Endodermal cell (in vitro differentiated cells): ENCODE measurements at regions not wholly inside any gene's neighbourhood (a gene's known extent, or its start where the extent isn't known, plus 50 kb on each side); places are given as distances from the start of the nearest gene placed in this dataset.

ENCODE experiments used
- DNase-seq: peaks from one replicate; pipeline ENCODE4 v3.0.0-alpha.2; 2017
- H3K27ac ChIP-seq: 2 replicates; pipeline ENCODE4 v1.5.1; 2013; ENCODE audit warnings: mild to moderate bottlenecking, low read depth, low read length, moderate library complexity
- H3K27me3 ChIP-seq: 2 replicates; pipeline ENCODE4 v1.6.1; 2013; ENCODE audit warnings: mild to moderate bottlenecking, low read length, moderate library complexity; ENCODE audit not compliant: insufficient read depth, control insufficient read depth, poor library complexity, severe bottlenecking
- H3K36me3 ChIP-seq: 2 replicates; pipeline ENCODE4 v1.7.0; 2013; ENCODE audit warnings: mild to moderate bottlenecking, low read length, moderate library complexity; ENCODE audit not compliant: control insufficient read depth, insufficient read depth
- H3K4me1 ChIP-seq: one replicate; pipeline ENCODE4 v1.7.0; 2013; ENCODE audit warnings: low read length; ENCODE audit not compliant: control insufficient read depth, insufficient read depth
- H3K4me3 ChIP-seq: 2 replicates; pipeline ENCODE4 v1.5.1; 2013; ENCODE audit warnings: mild to moderate bottlenecking, low read length, moderate library complexity
- H3K9ac ChIP-seq: 2 replicates; pipeline ENCODE4 v1.6.1; 2013; ENCODE audit warnings: mild to moderate bottlenecking, low read length, moderate library complexity; ENCODE audit not compliant: poor library complexity, severe bottlenecking; ENCODE audit errors: extremely low read depth
- H3K9me3 ChIP-seq: 2 replicates; pipeline ENCODE4 v1.6.1; 2013; ENCODE audit warnings: mild to moderate bottlenecking, low read length, moderate library complexity; ENCODE audit not compliant: control insufficient read depth
- H3K27ac Mint-ChIP-seq: 2 replicates; pipeline ENCODE4 v1.8.0; 2020; ENCODE audit warnings: mixed read lengths
- H3K27me3 Mint-ChIP-seq: 2 replicates; pipeline ENCODE4 v1.8.0; 2021; ENCODE audit warnings: mild to moderate bottlenecking, mixed read lengths; ENCODE audit not compliant: insufficient read depth
- H3K36me3 Mint-ChIP-seq: 2 replicates; pipeline ENCODE4 v1.8.0; 2020; ENCODE audit warnings: low read depth, mixed read lengths
- H3K4me1 Mint-ChIP-seq: 2 replicates; pipeline ENCODE4 v1.8.0; 2020; ENCODE audit warnings: mixed read lengths
- H3K4me3 Mint-ChIP-seq: 2 replicates; pipeline ENCODE4 v1.8.0; 2020; ENCODE audit warnings: mild to moderate bottlenecking, moderate library complexity, mixed read lengths
- H3K9me3 Mint-ChIP-seq: 2 replicates; pipeline ENCODE4 v1.8.0; 2020; ENCODE audit warnings: mild to moderate bottlenecking, mixed read lengths
- CTCF ChIP-seq: fragments of 200-600 bp; sonication (generic); conservative IDR thresholded peaks from 2 replicates; pipeline ENCODE4 v1.5.0; 2021; ENCODE audit warnings: antibody characterized with exemption, mild to moderate bottlenecking
- WGBS, 2 experiments: methylation state at CpG; one replicate each; pipeline versions ENCODE4 v1.1.5 to v1.1.7; 2013; ENCODE audit warnings: missing lambda C conversion rate in 2 of 2, mixed read lengths in 1 of 2; ENCODE audit not compliant: insufficient coverage in 1 of 2, insufficient read length in 1 of 2; 5-methylcytosine and 5-hydroxymethylcytosine counted together

- Histone ChIP-seq H3K9me3 (no peaks in the 10 kb centered on the region), H3K27ac (no peak overlapping the region), H3K27me3 (no peaks in the 10 kb centered on the region), H3K4me3 (no peak overlapping the region), H3K36me3 (no peaks in the 10 kb centered on the region), H3K9ac (no peak overlapping the region), H3K4me1 (no peaks in the 10 kb centered on the region)
- peaks cover 8% of the 10 kb centered on the region for H3K27me3 Mint-ChIP-seq
- no peak overlapping the region for H3K27ac Mint-ChIP-seq
- no peak for TF ChIP-seq CTCF
- H3K36me3 Mint-ChIP-seq, result no peaks in the 10 kb centered on the region
- no peak overlapping the region for H3K4me3 Mint-ChIP-seq
- no peaks in the 10 kb centered on the region for H3K4me1 Mint-ChIP-seq
- no peak for DNase-seq
- 98% methylated on average over 2 of the region's 2 CpGs; no CpG with 5 or more reads in 1 of the 2 experiments for WGBS, 2 experiments
- no peaks in the 10 kb centered on the region for H3K9me3 Mint-ChIP-seq
Measured at GRCh38 chr6:50945789-50946188, 127.1 kb downstream of the TFAP2B start.

- no peaks in the 10 kb centered on the region for H3K9me3 ChIP-seq
- peaks cover 13% of the 10 kb centered on the region for H3K27me3 Mint-ChIP-seq
- H3K36me3 ChIP-seq, result no peaks in the 10 kb centered on the region
- H3K9me3 Mint-ChIP-seq, result no peaks in the 10 kb centered on the region
- no peak overlapping the region for H3K4me3 Mint-ChIP-seq
- 56 to 70% methylated on average over 4 to 5 of the region's 5 CpGs for WGBS, 2 experiments
- H3K27ac Mint-ChIP-seq, result no peak overlapping the region
- H3K4me3 ChIP-seq, result no peak overlapping the region
- H3K4me1 ChIP-seq, result no peaks in the 10 kb centered on the region
- no peaks in the 10 kb centered on the region for H3K27me3 ChIP-seq
- H3K27ac ChIP-seq, result no peak overlapping the region
- no peak for TF ChIP-seq CTCF
- peak; percentile 49 for DNase-seq
- peaks cover 3% of the 10 kb centered on the region for H3K4me1 Mint-ChIP-seq
- no peaks in the 10 kb centered on the region for H3K36me3 Mint-ChIP-seq
- no peak overlapping the region for H3K9ac ChIP-seq
Measured at GRCh38 chr6:50952092-50952907, 133.6 kb downstream of the TFAP2B start.

GRCh38 chr6:50956014-50956413, 137.3 kb downstream of the TFAP2B start:
- no peak overlapping the region for H3K27ac Mint-ChIP-seq
- peaks cover 5% of the 10 kb centered on the region for H3K4me1 Mint-ChIP-seq
- H3K27me3 ChIP-seq, result no peaks in the 10 kb centered on the region
- H3K4me3 Mint-ChIP-seq, result no peak overlapping the region
- peaks cover 10% of the 10 kb centered on the region for H3K27me3 Mint-ChIP-seq
- H3K36me3 Mint-ChIP-seq, result no peaks in the 10 kb centered on the region
- no peaks in the 10 kb centered on the region for H3K36me3 ChIP-seq
- H3K9me3 ChIP-seq, result no peaks in the 10 kb centered on the region
- no peak for DNase-seq
- 89 to 92% methylated on average over 4 to 6 of the region's 6 CpGs for WGBS, 2 experiments
- H3K27ac ChIP-seq, result no peak overlapping the region
- no peak for TF ChIP-seq CTCF
- no peaks in the 10 kb centered on the region for H3K4me1 ChIP-seq
- no peaks in the 10 kb centered on the region for H3K9me3 Mint-ChIP-seq
- no peak overlapping the region for H3K9ac ChIP-seq
- no peak overlapping the region for H3K4me3 ChIP-seq
